KMS-11 (cell line): ENCODE measurements at regions not wholly inside any gene's neighbourhood (a gene's known extent, or its start where the extent isn't known, plus 50 kb on each side); places are given as distances from the start of the nearest gene placed in this dataset.
"Not testable (repeated sequence)": the region's sequence is repeated elsewhere in the genome, so short reads cannot be mapped to it uniquely, and the experiment has no call there.

ENCODE experiments used
- H2AFZ ChIP-seq: fragments of 200-600 bp; sonication (generic); 2 replicates; pipeline ENCODE4 v1.6.1; 2016; ENCODE audit warnings: antibody characterized with exemption, mixed run types, low read depth
- H3K27ac ChIP-seq: fragments of 200-600 bp; sonication (generic); 2 replicates; pipeline ENCODE4 v1.6.1; 2016; ENCODE audit warnings: mild to moderate bottlenecking, mixed run types
- H3K27me3 ChIP-seq: fragments of 200-600 bp; sonication (generic); 2 replicates; pipeline ENCODE4 v1.6.1; 2017; ENCODE audit warnings: mild to moderate bottlenecking, low read depth, mixed run types, moderate library complexity; ENCODE audit not compliant: insufficient read depth
- H3K36me3 ChIP-seq: fragments of 200-600 bp; sonication (generic); 2 replicates; pipeline ENCODE4 v1.6.1; 2017; ENCODE audit warnings: mild to moderate bottlenecking, mixed run types; ENCODE audit not compliant: insufficient read depth
- H3K4me1 ChIP-seq: fragments of 200-600 bp; sonication (generic); 2 replicates; pipeline ENCODE4 v1.6.1; 2016; ENCODE audit warnings: mild to moderate bottlenecking, low read depth, mixed run types; ENCODE audit not compliant: poor library complexity, severe bottlenecking
- H3K4me2 ChIP-seq: fragments of 200-600 bp; sonication (generic); 2 replicates; pipeline ENCODE4 v1.7.0; 2016; ENCODE audit warnings: mild to moderate bottlenecking, mixed run types
- H3K4me3 ChIP-seq: fragments of 200-600 bp; sonication (generic); IDR thresholded peaks from 2 replicates; pipeline ENCODE4 v1.6.1; 2017; ENCODE audit warnings: low read depth, low read length, mixed read lengths; ENCODE audit not compliant: insufficient read depth
- H3K79me2 ChIP-seq: fragments of 200-600 bp; sonication (generic); 2 replicates; pipeline ENCODE4 v1.6.1; 2016; ENCODE audit warnings: low read depth, mixed run types; ENCODE audit not compliant: insufficient read depth
- H3K9ac ChIP-seq: fragments of 200-600 bp; sonication (generic); 2 replicates; pipeline ENCODE4 v1.6.1; 2016; ENCODE audit warnings: mild to moderate bottlenecking, mixed run types
- H4K20me1 ChIP-seq: fragments of 200-600 bp; sonication (generic); 2 replicates; pipeline ENCODE4 v1.6.1; 2016; ENCODE audit warnings: mild to moderate bottlenecking, mixed run types; ENCODE audit not compliant: insufficient read depth
- CTCF ChIP-seq: fragments of 200-600 bp; sonication (generic); conservative IDR thresholded peaks from 2 replicates; pipeline ENCODE4 v1.6.1; 2017; ENCODE audit warnings: low read depth, mild to moderate bottlenecking, antibody characterized with exemption, low read length, moderate library complexity, mixed read lengths

- Histone ChIP-seq H3K4me3 (no peak overlapping the region), H3K79me2 (no peaks in the 10 kb centered on the region), H3K27ac (no peak overlapping the region), H4K20me1 (no peaks in the 10 kb centered on the region), H2AFZ (no peak overlapping the region), H3K9ac (no peak overlapping the region), H3K4me1 (no peaks in the 10 kb centered on the region), H3K36me3 (no peaks in the 10 kb centered on the region; the same call in 1 of the 2 replicates), H3K27me3 (no peaks in the 10 kb centered on the region), H3K4me2 (no peak overlapping the region)
- TF ChIP-seq CTCF: no peak
Measured at GRCh38 chr21:22804151-22804550, 1805.9 kb downstream of the NCAM2 start.

GRCh38 chr21:22806278-22806677 is 1808.1 kb downstream of the NCAM2 start:
- Histone ChIP-seq H3K4me3 (no peak overlapping the region), H3K27ac (no peak overlapping the region), H3K27me3 (no peaks in the 10 kb centered on the region), H3K4me2 (no peak overlapping the region), H3K36me3 (no peaks in the 10 kb centered on the region), H4K20me1 (no peaks in the 10 kb centered on the region), H3K9ac (no peak overlapping the region), H3K79me2 (no peaks in the 10 kb centered on the region), H2AFZ (no peak overlapping the region), H3K4me1 (no peaks in the 10 kb centered on the region)
- TF ChIP-seq CTCF: no peak

- Histone ChIP-seq H3K36me3 (no peaks in the 10 kb centered on the region), H2AFZ (no peak overlapping the region), H3K27ac (no peak overlapping the region), H3K4me2 (no peak overlapping the region), H3K79me2 (no peaks in the 10 kb centered on the region), H3K4me3 (no peak overlapping the region), H3K9ac (no peak overlapping the region), H3K27me3 (no peaks in the 10 kb centered on the region), H3K4me1 (no peaks in the 10 kb centered on the region), H4K20me1 (no peaks in the 10 kb centered on the region)
- no peak for TF ChIP-seq CTCF
Measured at GRCh38 chr21:22813201-22813600, 1815.0 kb downstream of the NCAM2 start.

GRCh38 chr21:22818681-22819485 is 1820.7 kb downstream of the NCAM2 start:
- not testable (repeated sequence) for H3K4me2 ChIP-seq, H2AFZ ChIP-seq, H3K36me3 ChIP-seq, H3K4me1 ChIP-seq, H3K27ac ChIP-seq, H3K79me2 ChIP-seq, H4K20me1 ChIP-seq, H3K9ac ChIP-seq, H3K27me3 ChIP-seq, H3K4me3 ChIP-seq

- H2AFZ ChIP-seq: no peak overlapping the region
- H3K4me2 ChIP-seq: no peak overlapping the region
- no peaks in the 10 kb centered on the region for H3K27me3 ChIP-seq
- H3K9ac ChIP-seq: no peak overlapping the region
- H3K36me3 ChIP-seq: no peaks in the 10 kb centered on the region
- no peak overlapping the region for H3K4me3 ChIP-seq
- no peaks in the 10 kb centered on the region for H3K4me1 ChIP-seq
- no peak overlapping the region for H3K27ac ChIP-seq
- no peaks in the 10 kb centered on the region for H4K20me1 ChIP-seq
- TF ChIP-seq CTCF: no peak
- H3K79me2 ChIP-seq: no peaks in the 10 kb centered on the region
Measured at GRCh38 chr21:22827422-22827821, 1829.2 kb downstream of the NCAM2 start.
